ENCODE measurements at regions not wholly inside any gene's neighbourhood (a gene's known extent, or its start where the extent isn't known, plus 50 kb on each side); places are given as distances from the start of the nearest gene placed in this dataset.

DNA sequence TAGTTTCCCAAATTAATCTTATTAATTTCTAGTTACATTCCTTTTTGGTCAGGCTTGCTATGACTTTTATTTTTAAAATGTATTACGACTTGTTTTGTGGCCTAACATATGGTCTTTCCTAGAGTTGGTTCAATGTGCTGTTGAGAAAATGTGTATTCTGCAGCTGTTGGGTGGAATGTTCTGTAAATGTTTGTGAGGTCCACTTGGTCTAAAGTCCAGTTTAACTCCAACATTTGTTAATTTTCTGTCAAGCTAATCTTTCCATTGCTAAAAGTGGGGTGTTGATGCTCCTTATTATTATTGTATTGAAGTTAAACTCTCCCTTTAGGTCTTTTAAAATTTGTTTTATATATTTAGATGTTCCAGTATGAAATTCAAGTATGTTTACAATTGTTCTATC lies 1010.8 kb upstream of the EDIL3 start:
- TF ChIP-seq, protein P1, sequence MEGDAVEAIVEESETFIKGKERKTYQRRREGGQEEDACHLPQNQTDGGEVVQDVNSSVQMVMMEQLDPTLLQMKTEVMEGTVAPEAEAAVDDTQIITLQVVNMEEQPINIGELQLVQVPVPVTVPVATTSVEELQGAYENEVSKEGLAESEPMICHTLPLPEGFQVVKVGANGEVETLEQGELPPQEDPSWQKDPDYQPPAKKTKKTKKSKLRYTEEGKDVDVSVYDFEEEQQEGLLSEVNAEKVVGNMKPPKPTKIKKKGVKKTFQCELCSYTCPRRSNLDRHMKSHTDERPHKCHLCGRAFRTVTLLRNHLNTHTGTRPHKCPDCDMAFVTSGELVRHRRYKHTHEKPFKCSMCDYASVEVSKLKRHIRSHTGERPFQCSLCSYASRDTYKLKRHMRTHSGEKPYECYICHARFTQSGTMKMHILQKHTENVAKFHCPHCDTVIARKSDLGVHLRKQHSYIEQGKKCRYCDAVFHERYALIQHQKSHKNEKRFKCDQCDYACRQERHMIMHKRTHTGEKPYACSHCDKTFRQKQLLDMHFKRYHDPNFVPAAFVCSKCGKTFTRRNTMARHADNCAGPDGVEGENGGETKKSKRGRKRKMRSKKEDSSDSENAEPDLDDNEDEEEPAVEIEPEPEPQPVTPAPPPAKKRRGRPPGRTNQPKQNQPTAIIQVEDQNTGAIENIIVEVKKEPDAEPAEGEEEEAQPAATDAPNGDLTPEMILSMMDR (conservative IDR thresholded peaks at IDR 0.05), result no peak
- TF ChIP-seq EZH2 (IDR thresholded peaks at IDR 0.05; ENCODE audit: low read depth), result no peak
